ENCODE measurements at regions not wholly inside any gene's neighbourhood (a gene's known extent, or its start where the extent isn't known, plus 50 kb on each side); places are given as distances from the start of the nearest gene placed in this dataset.

- no peak for TF ChIP-seq CTCF (IDR thresholded peaks at IDR 0.05)
- TF ChIP-seq POLR2A (IDR thresholded peaks at IDR 0.05), result no peak
These were observed 230.7 kb downstream of the TOX3 start for GRCh38 chr16:52316241-52316640.

Measured in vagina (tissue), 2 donors.